Mesendoderm (in vitro differentiated cells): ENCODE measurements at regions not wholly inside any gene's neighbourhood (a gene's known extent, or its start where the extent isn't known, plus 50 kb on each side); places are given as distances from the start of the nearest gene placed in this dataset.

Experiments used
- DNase-seq: peaks from one replicate; pipeline ENCODE4 v3.0.0; 2013
- H2AK5ac ChIP-seq: 2 replicates; pipeline ENCODE4 v1.6.1; 2013; ENCODE audit warnings: low read length, inconsistent platforms
- H2BK120ac ChIP-seq: 2 replicates; pipeline ENCODE4 v1.6.1; 2013; ENCODE audit warnings: low read depth, mild to moderate bottlenecking, low read length, moderate library complexity, mixed read lengths
- H2BK15ac ChIP-seq: replicated peaks from 2 replicates; pipeline ENCODE4 v1.6.1; 2013; ENCODE audit warnings: low read depth, mild to moderate bottlenecking, moderate library complexity
- H2BK5ac ChIP-seq: 2 replicates; pipeline ENCODE4 v1.6.1; 2013; ENCODE audit warnings: low read length, inconsistent platforms
- H3K18ac ChIP-seq: 2 replicates; pipeline ENCODE4 v1.6.1; 2013; ENCODE audit warnings: mild to moderate bottlenecking, low read length, mixed read lengths
- H3K23ac ChIP-seq: one replicate; pipeline ENCODE4 v1.6.1; 2013; ENCODE audit warnings: low read length
- H3K27ac ChIP-seq: 2 replicates; pipeline ENCODE4 v1.5.1; 2013; ENCODE audit warnings: low read depth, mild to moderate bottlenecking, inconsistent platforms, low read length, moderate library complexity
- H3K27me3 ChIP-seq: 2 replicates; pipeline ENCODE4 v1.6.1; 2013; ENCODE audit warnings: low read length, control low read depth, mild to moderate bottlenecking, inconsistent platforms; ENCODE audit not compliant: insufficient read depth, poor library complexity
- H3K36me3 ChIP-seq: 2 replicates; pipeline ENCODE4 v1.6.1; 2013; ENCODE audit warnings: low read length, inconsistent platforms; ENCODE audit not compliant: control insufficient read depth, insufficient read depth
- H3K4ac ChIP-seq: one replicate; pipeline ENCODE4 v1.6.1; 2013; ENCODE audit warnings: low read depth, mild to moderate bottlenecking, low read length, moderate library complexity
- H3K4me1 ChIP-seq: 2 replicates; pipeline ENCODE4 v1.6.1; 2013; ENCODE audit warnings: low read depth, low read length, inconsistent platforms; ENCODE audit not compliant: control insufficient read depth
- H3K4me2 ChIP-seq: 2 replicates; pipeline ENCODE4 v1.6.1; 2013; ENCODE audit warnings: low read length
- H3K4me3 ChIP-seq: 2 replicates; pipeline ENCODE4 v1.5.1; 2013; ENCODE audit warnings: mild to moderate bottlenecking, low read length
- H3K56ac ChIP-seq: one replicate; pipeline ENCODE4 v1.6.1; 2013; ENCODE audit warnings: low read length
- H3K79me1 ChIP-seq: 2 replicates; pipeline ENCODE4 v1.6.1; 2013; ENCODE audit warnings: low read length, inconsistent platforms
- H3K79me2 ChIP-seq: 2 replicates; pipeline ENCODE4 v1.6.1; 2013; ENCODE audit warnings: mild to moderate bottlenecking, low read length; ENCODE audit not compliant: control insufficient read depth, insufficient read depth
- H3K9ac ChIP-seq: 2 replicates; pipeline ENCODE4 v1.6.1; 2013; ENCODE audit warnings: low read length, inconsistent platforms
- H4K5ac ChIP-seq: one replicate; pipeline ENCODE4 v1.6.1; 2013; ENCODE audit warnings: low read length
- H4K8ac ChIP-seq: one replicate; pipeline ENCODE4 v1.6.1; 2013; ENCODE audit warnings: low read depth, mild to moderate bottlenecking, control low read depth, low read length, moderate library complexity
- WGBS: extraction: QIAGEN DNeasy Blood & Tissue Kit; methylation state at CpG from one replicate; pipeline ENCODE4 v1.1.7; 2013; ENCODE audit warnings: low lambda C conversion rate, missing lambda C conversion rate; ENCODE audit not compliant: insufficient coverage; ENCODE audit errors: extremely low coverage; 5-methylcytosine and 5-hydroxymethylcytosine counted together

GRCh38 chr3:103624271-103624670 lies 1189.5 kb downstream of the ZPLD1 start:
- Histone ChIP-seq H3K4me2 (no peak overlapping the region), H3K23ac (no peak overlapping the region), H3K56ac (no peak overlapping the region), H3K4ac (no peak overlapping the region), H4K5ac (no peak overlapping the region), H3K18ac (no peak overlapping the region), H3K27me3 (no peaks in the 10 kb centered on the region), H2BK120ac (no peak overlapping the region), H3K79me1 (no peaks in the 10 kb centered on the region), H2AK5ac (no peak overlapping the region), H2BK5ac (no peak overlapping the region), H2BK15ac (no peak overlapping the region), H3K79me2 (no peaks in the 10 kb centered on the region), H3K9ac (no peak overlapping the region), H3K4me3 (no peak overlapping the region), H4K8ac (no peak overlapping the region), H3K27ac (no peak overlapping the region), H3K36me3 (no peaks in the 10 kb centered on the region), H3K4me1 (no peaks in the 10 kb centered on the region)
- DNase-seq = no peak
- no CpG with 5 or more reads among the region's 1 CpG for WGBS

GRCh38 chr3:103629391-103629790 lies 1194.6 kb downstream of the ZPLD1 start:
- Histone ChIP-seq H3K27ac (no peak overlapping the region), H4K5ac (no peak overlapping the region), H3K36me3 (no peaks in the 10 kb centered on the region), H3K27me3 (no peaks in the 10 kb centered on the region), H2BK15ac (no peak overlapping the region), H2BK120ac (no peak overlapping the region), H3K4me3 (no peak overlapping the region), H3K56ac (no peak overlapping the region), H2BK5ac (no peak overlapping the region), H4K8ac (no peak overlapping the region), H3K23ac (no peak overlapping the region), H3K79me1 (no peaks in the 10 kb centered on the region), H2AK5ac (no peak overlapping the region), H3K4ac (no peak overlapping the region), H3K18ac (no peak overlapping the region), H3K79me2 (no peaks in the 10 kb centered on the region), H3K9ac (no peak overlapping the region), H3K4me2 (no peak overlapping the region), H3K4me1 (no peaks in the 10 kb centered on the region)
- no peak for DNase-seq
- no CpG with 5 or more reads among the region's 1 CpG for WGBS

- no peak for DNase-seq
- no CpG with 5 or more reads among the region's 2 CpGs for WGBS
- H3K36me3 ChIP-seq = no peaks in the 10 kb centered on the region
- no peak overlapping the region for H3K18ac ChIP-seq
- H3K27ac ChIP-seq = no peak overlapping the region
- no peak overlapping the region for H3K4me3 ChIP-seq
- H2BK120ac ChIP-seq = no peak overlapping the region
- H3K79me2 ChIP-seq = no peaks in the 10 kb centered on the region
- no peak overlapping the region for H3K4me2 ChIP-seq
- H2BK15ac ChIP-seq = no peak overlapping the region
- H2AK5ac ChIP-seq = no peak overlapping the region
- no peak overlapping the region for H4K8ac ChIP-seq
- no peak overlapping the region for H3K4ac ChIP-seq
- no peak overlapping the region for H3K56ac ChIP-seq
- H3K9ac ChIP-seq = no peak overlapping the region
- H2BK5ac ChIP-seq = no peak overlapping the region
- no peak overlapping the region for H4K5ac ChIP-seq
- H3K27me3 ChIP-seq = no peaks in the 10 kb centered on the region
- no peaks in the 10 kb centered on the region for H3K79me1 ChIP-seq
- no peak overlapping the region for H3K23ac ChIP-seq
- H3K4me1 ChIP-seq = no peaks in the 10 kb centered on the region
Measured at GRCh38 chr3:103644450-103644849, 1209.6 kb downstream of the ZPLD1 start.

- Histone ChIP-seq H3K56ac (no peak overlapping the region), H3K4me1 (no peaks in the 10 kb centered on the region), H2BK5ac (no peak overlapping the region), H3K4ac (no peak overlapping the region), H2BK120ac (no peak overlapping the region), H3K4me2 (no peak overlapping the region), H3K27me3 (no peaks in the 10 kb centered on the region), H3K79me2 (no peaks in the 10 kb centered on the region), H3K18ac (no peak overlapping the region), H3K36me3 (no peaks in the 10 kb centered on the region), H3K9ac (no peak overlapping the region), H3K23ac (no peak overlapping the region), H3K27ac (no peak overlapping the region), H4K8ac (no peak overlapping the region), H3K4me3 (no peak overlapping the region), H3K79me1 (no peaks in the 10 kb centered on the region), H2AK5ac (no peak overlapping the region), H2BK15ac (no peak overlapping the region), H4K5ac (no peak overlapping the region)
- no peak for DNase-seq
- WGBS = no CpG with 5 or more reads among the region's 1 CpG
Measured at GRCh38 chr3:103653996-103654395, 1219.2 kb downstream of the ZPLD1 start.

GRCh38 chr3:103657756-103658155 lies 1222.9 kb downstream of the ZPLD1 start:
- no CpG with 5 or more reads among the region's 8 CpGs for WGBS
- Histone ChIP-seq H3K18ac (no peak overlapping the region), H3K56ac (no peak overlapping the region), H3K23ac (no peak overlapping the region), H2BK120ac (no peak overlapping the region), H3K79me2 (no peaks in the 10 kb centered on the region), H3K27me3 (no peaks in the 10 kb centered on the region), H3K4me2 (no peak overlapping the region), H2BK5ac (no peak overlapping the region), H3K4me1 (no peaks in the 10 kb centered on the region), H3K27ac (no peak overlapping the region), H4K8ac (no peak overlapping the region), H3K4ac (no peak overlapping the region), H4K5ac (no peak overlapping the region), H3K9ac (no peak overlapping the region), H3K79me1 (no peaks in the 10 kb centered on the region), H3K4me3 (no peak overlapping the region), H2BK15ac (no peak overlapping the region), H2AK5ac (no peak overlapping the region), H3K36me3 (no peaks in the 10 kb centered on the region)
- DNase-seq = no peak

- WGBS = no CpG with 5 or more reads among the region's 2 CpGs
Measured at GRCh38 chr3:103660810-103661209, 1226.0 kb downstream of the ZPLD1 start.

More at GRCh38 chr3:103660810-103661209, 1226.0 kb downstream of the ZPLD1 start:
- Histone ChIP-seq H2BK120ac (no peak overlapping the region), H3K36me3 (no peaks in the 10 kb centered on the region), H3K79me1 (no peaks in the 10 kb centered on the region), H3K27me3 (no peaks in the 10 kb centered on the region), H3K9ac (no peak overlapping the region), H4K5ac (no peak overlapping the region), H2BK15ac (no peak overlapping the region), H2BK5ac (no peak overlapping the region), H3K4me2 (no peak overlapping the region), H3K4ac (no peak overlapping the region), H2AK5ac (no peak overlapping the region), H3K56ac (no peak overlapping the region), H3K23ac (no peak overlapping the region), H4K8ac (no peak overlapping the region), H3K27ac (no peak overlapping the region), H3K79me2 (no peaks in the 10 kb centered on the region), H3K4me3 (no peak overlapping the region), H3K18ac (no peak overlapping the region), H3K4me1 (no peaks in the 10 kb centered on the region)
- DNase-seq = no peak
